ENCODE measurements at regions not wholly inside any gene's neighbourhood (a gene's known extent, or its start where the extent isn't known, plus 50 kb on each side); places are given as distances from the start of the nearest gene placed in this dataset.

- DNase-seq (ENCODE audit: extremely low read depth, insufficient read length): no peak
- TF ChIP-seq CTCF (IDR thresholded peaks at IDR 0.05; ENCODE audit: insufficient read depth, low read length, poor library complexity, severe bottlenecking): no peak
- Histone ChIP-seq H3K27me3 (replicated peaks; ENCODE audit: control insufficient read depth, insufficient read depth, low read length) (peaks cover 2% of the 10 kb centered on the region; the same call in 1 of the 2 replicates), H3K36me3 (ENCODE audit: control insufficient read depth, insufficient read depth, low read length) (no peaks in the 10 kb centered on the region), H3K4me3 (replicated peaks; ENCODE audit: low read depth, low read length) (no peak overlapping the region)
Observed at GRCh38 chr14:51573607-51574006, 78.1 kb upstream of the FRMD6 start.

GRCh38 chr14:51574009-51574408, 77.7 kb upstream of the FRMD6 start:
- DNase-seq (ENCODE audit: extremely low read depth, insufficient read length): no peak
- no peak overlapping the region for H3K4me3 ChIP-seq (replicated peaks; ENCODE audit: low read depth, low read length)
- H3K27me3 ChIP-seq (replicated peaks; ENCODE audit: control insufficient read depth, insufficient read depth, low read length): peaks cover 2% of the 10 kb centered on the region; the same call in 1 of the 2 replicates
- H3K36me3 ChIP-seq (ENCODE audit: control insufficient read depth, insufficient read depth, low read length): no peaks in the 10 kb centered on the region
- TF ChIP-seq CTCF (IDR thresholded peaks at IDR 0.05; ENCODE audit: insufficient read depth, low read length, poor library complexity, severe bottlenecking): no peak

- Histone ChIP-seq H3K36me3 (ENCODE audit: control insufficient read depth, insufficient read depth, low read length) (no peaks in the 10 kb centered on the region), H3K27me3 (replicated peaks; ENCODE audit: control insufficient read depth, insufficient read depth, low read length) (peaks cover 2% of the 10 kb centered on the region; the same call in 1 of the 2 replicates), H3K4me3 (replicated peaks; ENCODE audit: low read depth, low read length) (no peak overlapping the region)
- no peak for TF ChIP-seq CTCF (IDR thresholded peaks at IDR 0.05; ENCODE audit: insufficient read depth, low read length, poor library complexity, severe bottlenecking)
- DNase-seq (ENCODE audit: extremely low read depth, insufficient read length): no peak
Observed at GRCh38 chr14:51575349-51576116, 76.2 kb upstream of the FRMD6 start.

GRCh38 chr14:51576117-51576430, 75.6 kb upstream of the FRMD6 start:
- no peak for TF ChIP-seq CTCF (IDR thresholded peaks at IDR 0.05; ENCODE audit: insufficient read depth, low read length, poor library complexity, severe bottlenecking)
- H3K4me3 ChIP-seq (replicated peaks; ENCODE audit: low read depth, low read length): no peak overlapping the region
- H3K27me3 ChIP-seq (replicated peaks; ENCODE audit: control insufficient read depth, insufficient read depth, low read length): peaks cover 2% of the 10 kb centered on the region; the same call in 1 of the 2 replicates
- no peak for DNase-seq (ENCODE audit: extremely low read depth, insufficient read length)
- H3K36me3 ChIP-seq (ENCODE audit: control insufficient read depth, insufficient read depth, low read length): no peaks in the 10 kb centered on the region

- no peak for TF ChIP-seq CTCF (IDR thresholded peaks at IDR 0.05; ENCODE audit: insufficient read depth, low read length, poor library complexity, severe bottlenecking)
- H3K4me3 ChIP-seq (replicated peaks; ENCODE audit: low read depth, low read length): no peak overlapping the region
- peaks cover 2% of the 10 kb centered on the region; the same call in 1 of the 2 replicates for H3K27me3 ChIP-seq (replicated peaks; ENCODE audit: control insufficient read depth, insufficient read depth, low read length)
- no peaks in the 10 kb centered on the region for H3K36me3 ChIP-seq (ENCODE audit: control insufficient read depth, insufficient read depth, low read length)
- no peak for DNase-seq (ENCODE audit: extremely low read depth, insufficient read length)
Observed at GRCh38 chr14:51576879-51577278, 74.8 kb upstream of the FRMD6 start.

Data from GM06990 (cell line).